ENCODE measurements at regions not wholly inside any gene's neighbourhood (a gene's known extent, or its start where the extent isn't known, plus 50 kb on each side); places are given as distances from the start of the nearest gene placed in this dataset.

DNA sequence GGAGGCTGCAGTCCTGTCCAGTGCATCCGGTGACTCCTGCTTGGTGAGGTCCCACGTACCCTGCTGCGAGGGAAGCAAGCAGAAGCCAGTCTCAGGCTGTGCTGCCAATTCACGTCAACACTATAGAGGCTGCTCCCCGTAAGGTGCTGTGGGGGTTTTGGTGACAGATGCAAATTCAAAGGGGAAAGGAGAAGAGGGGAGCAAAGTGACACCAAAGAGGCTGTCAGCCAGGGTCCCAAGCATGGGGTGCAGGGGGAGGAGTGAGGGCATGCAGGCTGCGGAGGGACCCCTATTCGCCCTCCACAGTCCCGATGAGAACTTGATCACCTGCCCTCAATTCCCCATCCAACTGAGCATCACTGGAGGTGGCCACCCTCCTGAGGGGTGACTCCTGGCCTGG lies 179.4 kb upstream of the HS6ST1 start:
- DNase-seq = no peak

- no peak for DNase-seq
These were observed 179.9 kb upstream of the HS6ST1 start for GRCh38 chr2:128498589-128498988.

DNA sequence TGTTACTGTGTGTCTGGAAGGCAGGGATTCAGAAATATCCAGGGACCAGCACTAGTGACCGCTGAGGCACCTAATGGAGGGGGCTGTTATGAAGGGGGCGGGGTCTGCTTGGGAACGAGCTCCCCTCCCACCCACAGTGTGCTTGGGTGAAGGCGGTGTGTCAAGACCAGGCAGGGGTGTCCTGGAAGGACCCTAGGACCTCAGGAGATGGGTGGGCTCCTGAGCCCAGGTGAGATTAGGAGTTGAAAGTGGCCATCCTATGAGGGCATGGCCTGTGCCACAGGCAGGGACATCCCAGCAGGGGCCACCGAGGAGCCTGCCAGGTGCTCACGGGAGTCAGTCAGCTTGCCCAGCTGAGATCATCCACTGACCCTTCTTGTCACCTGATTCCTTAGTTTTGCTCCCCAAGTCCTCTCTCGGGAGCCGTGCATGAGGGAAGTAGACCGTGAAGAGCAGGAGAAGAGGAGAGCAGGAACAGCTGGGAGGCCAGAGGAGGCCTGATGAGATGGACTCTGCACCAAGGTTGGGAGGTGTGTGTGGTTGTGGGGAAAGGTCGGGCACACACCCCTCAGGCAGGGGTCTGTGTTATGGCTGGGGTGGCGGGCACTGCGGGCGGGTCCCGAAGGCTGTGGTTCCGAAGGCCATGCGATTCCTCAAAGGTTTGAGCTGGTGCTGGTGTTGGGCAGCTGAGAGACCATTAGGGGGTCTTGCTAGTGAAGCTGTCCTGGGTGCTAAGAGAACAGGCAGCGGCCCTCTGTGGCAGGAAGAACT lies 180.9 kb upstream of the HS6ST1 start:
- DNase-seq = no peak

GRCh38 chr2:128500138-128500800 lies 181.6 kb upstream of the HS6ST1 start:
- DNase-seq = no peak

GRCh38 chr2:128501006-128501690 lies 182.5 kb upstream of the HS6ST1 start:
- no peak for DNase-seq

GRCh38 chr2:128501700-128502099 lies 183.0 kb upstream of the HS6ST1 start:
- no peak for DNase-seq

DNA sequence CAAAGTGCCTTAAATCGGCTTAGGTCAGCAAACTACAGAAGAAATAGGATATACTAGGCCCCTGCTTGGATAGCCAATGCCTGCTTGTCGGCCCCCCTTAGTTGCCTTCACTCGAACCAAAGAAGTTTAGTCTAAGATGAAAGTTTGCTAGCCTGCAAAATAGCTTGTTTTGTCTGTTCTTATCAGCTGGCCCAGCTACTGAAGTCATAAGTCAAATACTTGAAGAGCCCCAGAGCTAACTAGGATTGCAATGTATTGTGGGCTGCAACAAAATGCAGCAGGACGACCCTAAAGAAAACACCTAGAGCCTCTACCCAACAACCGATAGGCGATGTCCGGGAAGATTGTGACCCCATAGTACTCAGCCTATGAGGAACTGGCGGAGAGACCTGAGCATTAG lies 183.5 kb upstream of the HS6ST1 start:
- no peak for DNase-seq

DNA sequence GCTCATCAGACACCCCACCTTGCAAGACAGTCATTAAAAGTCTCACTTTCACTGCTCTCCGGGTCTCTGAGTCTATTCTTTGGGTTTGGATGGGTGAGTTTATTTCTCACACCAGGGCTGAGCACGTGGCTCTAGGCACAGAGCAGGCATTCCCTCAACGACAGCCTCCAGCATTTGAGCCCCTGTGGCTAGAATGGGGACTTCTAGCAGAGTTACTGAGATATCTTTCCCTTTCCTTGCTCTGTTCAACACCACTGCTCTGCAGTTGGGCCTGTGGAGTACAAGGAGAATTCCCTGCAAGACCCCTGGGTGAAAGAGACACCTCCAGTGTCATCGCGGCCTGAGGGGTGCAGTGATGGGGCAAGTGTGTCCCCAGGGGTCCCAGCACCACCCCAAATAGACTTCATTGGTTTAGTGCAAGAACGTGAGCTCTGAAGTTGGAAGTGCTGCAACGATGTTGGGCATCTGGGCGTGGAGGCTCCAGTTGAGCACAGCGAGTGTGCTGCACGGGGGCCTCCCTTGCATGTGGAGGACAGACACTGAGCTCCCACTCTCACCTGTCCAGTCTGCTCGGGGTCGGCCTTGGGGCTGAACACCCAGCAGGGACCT lies 184.1 kb upstream of the HS6ST1 start:
- DNase-seq = no peak

DNA sequence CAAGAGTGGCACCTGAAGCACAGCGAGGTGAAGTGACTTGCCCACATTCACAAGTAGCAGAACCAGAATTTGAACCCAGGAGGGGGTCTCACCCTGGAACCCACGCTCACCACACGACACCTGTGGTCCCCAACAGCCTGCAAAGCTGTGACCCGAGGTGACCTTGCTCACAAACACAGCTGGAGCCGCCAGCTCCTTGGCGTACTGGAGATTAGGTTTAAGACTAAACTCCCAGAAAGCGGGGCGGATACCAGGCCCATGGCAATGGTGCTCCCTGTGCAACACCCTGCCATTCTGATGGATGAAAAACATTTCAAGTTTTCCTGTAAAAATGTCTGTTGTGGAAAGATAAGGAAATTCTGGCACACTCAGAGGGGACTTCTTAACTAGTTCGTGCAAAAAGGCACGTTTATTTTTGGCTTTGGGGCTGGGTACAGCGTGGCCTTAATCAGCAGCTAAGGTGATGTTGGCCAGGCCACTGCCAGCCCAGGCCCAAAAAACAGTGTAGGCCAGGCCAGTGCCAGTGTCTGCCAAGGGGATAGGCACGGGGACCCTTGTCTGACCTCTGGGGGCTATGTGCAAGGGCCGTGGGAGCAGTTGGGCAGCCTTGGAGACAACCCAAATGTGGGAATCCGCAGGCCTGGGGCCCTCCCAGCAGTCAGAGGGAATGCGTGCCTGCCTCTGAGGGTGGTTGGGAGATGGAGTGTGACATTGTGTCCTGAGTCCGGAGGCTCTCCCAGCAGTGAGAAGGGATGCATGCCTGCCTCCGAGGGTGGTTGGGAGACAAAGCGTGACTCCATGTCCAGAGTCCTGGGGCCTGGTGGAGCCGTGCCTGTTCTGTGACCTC lies 185.0 kb upstream of the HS6ST1 start:
- no peak for DNase-seq

- no peak for DNase-seq
These were observed 185.8 kb upstream of the HS6ST1 start for GRCh38 chr2:128504246-128505149.

DNA sequence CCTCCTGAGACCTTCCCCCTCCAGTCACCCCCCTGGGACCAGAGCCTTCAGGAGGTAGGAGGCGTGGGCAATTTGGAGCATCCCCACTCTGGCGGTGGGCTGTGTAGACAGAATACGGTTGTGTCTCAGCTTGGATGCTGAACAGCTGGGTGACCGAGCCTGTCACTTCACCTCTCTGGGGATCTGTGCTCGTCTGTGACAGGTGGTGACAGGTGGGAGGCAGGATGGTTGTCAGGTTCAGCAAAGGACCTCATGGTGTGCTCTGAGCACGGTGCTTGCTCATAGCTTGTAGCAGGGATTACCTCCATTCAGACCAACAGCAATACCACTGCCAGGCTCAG lies 186.5 kb upstream of the HS6ST1 start:
- no peak for DNase-seq

DNA sequence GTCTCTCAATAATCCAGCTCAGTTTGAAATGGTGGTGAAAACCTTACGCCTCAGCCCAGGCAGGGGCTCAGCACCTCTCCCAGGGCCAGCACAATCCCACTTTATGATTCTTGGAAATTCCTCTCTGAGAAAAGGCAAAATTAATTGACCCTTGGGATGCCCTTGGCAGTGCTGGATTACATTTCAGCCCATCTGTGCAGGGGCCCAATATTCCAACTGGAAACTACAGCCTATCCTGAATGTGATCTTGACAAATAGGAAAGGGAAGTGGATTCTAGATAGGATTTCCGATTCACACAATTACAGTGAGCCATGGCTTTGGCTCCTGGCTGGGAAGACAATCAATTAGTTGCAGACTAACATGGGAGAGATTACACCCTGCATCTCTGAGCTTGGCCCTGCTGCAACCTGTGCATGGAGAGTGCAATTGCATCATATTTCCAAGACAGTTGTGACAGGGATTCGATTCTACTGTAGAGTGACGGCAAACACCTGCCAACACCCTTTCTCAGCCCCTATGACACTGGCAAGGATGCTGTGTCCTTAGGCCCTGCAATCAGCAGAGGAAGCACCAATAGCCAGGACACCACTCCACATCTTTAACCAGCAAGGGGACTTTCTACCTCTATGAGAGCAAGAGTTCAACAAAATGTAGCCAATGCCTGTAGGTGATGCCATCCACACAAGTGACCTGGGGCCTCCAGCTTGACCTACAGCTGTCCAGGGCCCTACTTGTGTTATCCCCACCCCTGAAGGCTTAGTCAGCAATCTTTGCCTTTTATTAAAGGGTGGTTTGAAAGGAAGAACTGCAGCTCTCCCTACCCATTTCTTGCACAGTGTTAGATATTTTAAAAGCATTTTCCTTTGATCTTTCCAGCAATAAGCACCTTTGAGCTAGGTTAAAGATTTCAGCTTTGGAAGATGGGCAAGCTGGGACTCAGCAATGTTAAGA lies 187.2 kb upstream of the HS6ST1 start:
- DNase-seq = no peak

- no peak for DNase-seq
These were observed 187.9 kb upstream of the HS6ST1 start for GRCh38 chr2:128506534-128506933.

DNA sequence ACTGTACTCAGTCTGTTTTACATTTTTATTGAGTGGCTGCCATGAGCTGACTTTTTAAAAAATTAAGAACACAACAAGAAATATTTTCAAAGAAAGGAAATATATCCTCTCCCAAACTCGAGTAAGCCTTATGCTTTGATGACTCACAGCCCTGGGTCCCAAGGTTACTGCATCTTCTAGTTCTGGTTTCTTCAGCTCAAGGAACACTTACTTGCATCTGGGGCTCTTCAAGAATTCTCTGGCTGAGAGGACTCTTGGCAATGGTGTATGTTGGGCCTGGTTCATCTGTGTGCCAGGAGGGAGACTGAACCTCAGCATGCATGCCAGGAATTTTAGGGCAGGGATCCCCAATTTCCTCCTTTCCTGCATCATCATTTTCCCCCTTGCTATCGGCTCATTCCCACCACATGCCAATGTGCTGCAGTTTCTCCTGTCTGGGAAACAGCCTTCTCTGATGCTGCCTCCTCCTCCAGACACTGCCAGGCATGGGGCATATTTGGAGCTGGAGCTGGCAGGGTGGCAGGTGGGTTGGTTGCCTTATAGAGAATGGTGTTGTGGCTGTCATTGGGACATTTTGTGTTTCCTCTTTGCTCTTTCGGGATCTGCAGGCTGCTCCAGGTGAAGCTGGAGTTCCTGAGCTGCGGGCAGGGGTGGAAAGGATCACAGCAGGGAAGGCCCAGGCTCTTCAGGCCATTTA lies 192.2 kb upstream of the HS6ST1 start:
- DNase-seq = no peak

DNA sequence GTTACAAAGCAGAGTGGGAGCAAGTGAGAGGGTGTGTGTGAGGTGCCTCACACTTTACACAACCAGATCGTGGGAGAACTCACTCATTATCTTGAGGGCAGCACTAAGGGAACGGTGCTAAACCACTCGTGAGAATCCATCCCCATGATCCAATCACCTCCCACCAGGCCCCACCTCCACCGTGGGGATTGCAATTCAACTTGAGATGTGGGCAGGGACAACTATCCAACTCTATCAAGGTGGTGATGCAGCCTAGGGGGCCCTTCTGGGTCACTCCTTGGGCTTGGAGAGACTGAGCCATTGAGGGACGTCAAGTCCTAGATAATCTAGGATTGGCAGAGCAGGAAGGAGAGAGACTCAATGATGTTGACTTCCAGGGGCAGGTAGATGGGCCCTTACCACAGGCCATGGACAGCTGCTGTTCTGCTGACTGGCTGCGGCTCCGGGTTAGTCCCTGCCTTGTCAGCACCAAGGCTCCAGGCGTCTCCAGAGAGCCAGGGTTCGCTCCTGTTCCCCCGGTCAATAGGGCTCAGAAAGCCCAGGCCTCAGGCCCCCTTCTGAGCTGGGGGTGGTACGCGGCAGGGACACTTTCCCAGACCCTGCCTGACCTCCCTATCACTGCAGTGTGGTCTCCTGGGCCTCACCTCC lies 193.2 kb upstream of the HS6ST1 start:
- no peak for DNase-seq

DNA sequence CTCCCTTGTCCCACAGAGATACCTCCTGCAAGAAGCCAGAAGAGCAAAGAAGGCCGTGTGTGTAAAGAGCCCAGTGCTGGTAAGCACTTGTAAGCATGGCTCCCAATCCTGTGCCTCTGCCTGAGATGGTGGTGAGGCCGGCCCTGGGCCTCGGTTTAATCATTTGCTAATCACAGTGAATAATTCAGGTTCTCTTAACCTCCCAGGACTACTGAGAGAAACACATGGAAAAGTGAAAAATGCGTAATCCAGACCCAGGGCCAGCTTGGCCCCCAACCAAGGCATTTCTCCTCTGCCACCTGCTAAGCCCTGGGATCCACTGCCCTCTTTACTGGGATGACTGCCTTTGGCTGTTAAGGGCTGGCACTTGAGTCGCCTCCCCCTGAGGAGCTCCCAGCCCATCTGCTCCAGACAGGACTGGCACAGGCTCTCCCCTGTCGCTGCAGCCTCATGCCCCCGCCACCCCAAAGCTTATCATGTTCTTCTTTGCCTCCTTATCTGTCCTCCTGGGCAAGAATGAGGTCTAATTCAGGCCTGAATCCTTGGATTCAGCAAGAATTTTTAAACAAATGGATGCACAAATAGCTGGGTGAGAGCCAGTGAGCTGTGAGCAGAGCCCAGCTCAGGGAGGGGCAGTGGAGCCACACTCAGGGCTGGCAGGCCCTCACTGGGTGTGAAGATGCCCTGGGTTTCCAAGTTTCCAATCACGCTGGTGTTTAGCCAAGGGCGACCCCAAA lies 193.9 kb upstream of the HS6ST1 start:
- no peak for DNase-seq

- DNase-seq = no peak
These were observed 194.7 kb upstream of the HS6ST1 start for GRCh38 chr2:128513116-128513960.

- no peak for DNase-seq
These were observed 195.3 kb upstream of the HS6ST1 start for GRCh38 chr2:128513961-128514283.
